Right renal pelvis (tissue), 4 donors: ENCODE measurements at regions not wholly inside any gene's neighbourhood (a gene's known extent, or its start where the extent isn't known, plus 50 kb on each side); places are given as distances from the start of the nearest gene placed in this dataset.
A peak's percentile ranks its signal among the peaks of the same experiment; 100 is the strongest.

Experiments used
- DNase-seq, 4 donors: peaks; one replicate each; pipeline ENCODE4 v3.0.0-alpha.2; 2013; ENCODE audit warnings: low read depth in 4 of 4, low spot score in 3 of 4, missing footprints in 1 of 4

DNA sequence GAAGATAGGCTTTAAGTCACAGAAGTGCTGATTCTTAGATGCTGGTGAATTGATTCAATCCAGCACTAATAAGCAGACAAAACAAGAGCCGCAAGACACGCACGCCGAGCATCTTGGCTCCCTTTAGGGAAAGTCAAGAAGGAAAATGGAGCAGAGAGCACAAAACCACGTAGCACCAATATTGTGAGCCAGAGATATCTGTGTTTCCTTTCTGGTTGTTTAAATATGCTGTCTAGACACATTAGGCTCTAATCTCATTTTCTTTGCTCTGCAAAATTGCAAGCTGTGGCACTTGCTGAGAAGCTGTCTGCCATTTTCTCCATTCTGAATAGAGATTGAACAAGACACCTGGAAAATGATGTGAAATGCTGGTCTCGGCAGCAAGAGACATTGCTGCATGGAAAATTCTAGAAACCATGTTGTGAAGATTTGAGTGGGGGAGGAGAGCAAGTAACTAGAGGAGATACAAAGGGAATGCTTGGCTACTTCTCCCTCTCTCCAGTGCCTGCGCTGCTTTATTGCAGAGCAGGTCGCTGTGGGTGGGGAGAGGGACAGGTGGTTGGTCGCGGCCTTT, 336.3 kb downstream of the MED10 start:
- no peak for DNase-seq

- DNase-seq, result no peak
Measured at GRCh38 chr5:6039111-6039510, 339.2 kb downstream of the MED10 start.

GRCh38 chr5:6036006-6036405, 342.3 kb downstream of the MED10 start:
- DNase-seq, result no peak

GRCh38 chr5:6029811-6030271, 348.5 kb downstream of the MED10 start:
- DNase-seq, result no peak

- peak in 1 of 4 donors; percentile 3 for DNase-seq
Measured at GRCh38 chr5:6026766-6027406, 351.5 kb downstream of the MED10 start.

- no peak for DNase-seq
Measured at GRCh38 chr5:6019612-6020011, 358.7 kb downstream of the MED10 start.

- no peak for DNase-seq
Measured at GRCh38 chr5:6013506-6013905, 364.8 kb downstream of the MED10 start.

GRCh38 chr5:6011199-6011598, 367.1 kb downstream of the MED10 start:
- no peak for DNase-seq

DNA sequence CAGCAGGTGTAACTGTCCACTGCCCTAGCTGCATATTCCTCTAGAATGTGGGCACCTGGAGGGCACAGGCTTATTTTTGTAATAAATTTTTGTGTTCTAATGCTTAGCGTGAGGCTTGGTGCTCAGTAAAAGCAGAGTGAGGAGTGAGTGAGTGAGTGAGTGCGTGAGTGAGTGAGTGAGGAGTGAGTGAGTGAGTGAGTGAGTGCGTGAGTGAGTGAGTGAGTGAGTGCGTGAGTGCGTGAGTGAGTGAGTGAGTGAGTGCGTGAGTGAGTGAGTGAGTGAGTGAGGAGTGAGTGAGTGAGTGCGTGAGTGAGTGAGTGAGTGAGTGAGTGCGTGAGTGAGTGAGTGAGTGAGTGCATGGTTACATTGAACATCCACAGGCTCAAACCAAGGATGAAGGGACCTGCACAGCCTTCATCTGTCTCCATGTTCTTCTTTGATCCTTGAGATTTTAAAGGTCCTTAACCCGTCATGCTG, 371.5 kb downstream of the MED10 start:
- no peak for DNase-seq

DNA sequence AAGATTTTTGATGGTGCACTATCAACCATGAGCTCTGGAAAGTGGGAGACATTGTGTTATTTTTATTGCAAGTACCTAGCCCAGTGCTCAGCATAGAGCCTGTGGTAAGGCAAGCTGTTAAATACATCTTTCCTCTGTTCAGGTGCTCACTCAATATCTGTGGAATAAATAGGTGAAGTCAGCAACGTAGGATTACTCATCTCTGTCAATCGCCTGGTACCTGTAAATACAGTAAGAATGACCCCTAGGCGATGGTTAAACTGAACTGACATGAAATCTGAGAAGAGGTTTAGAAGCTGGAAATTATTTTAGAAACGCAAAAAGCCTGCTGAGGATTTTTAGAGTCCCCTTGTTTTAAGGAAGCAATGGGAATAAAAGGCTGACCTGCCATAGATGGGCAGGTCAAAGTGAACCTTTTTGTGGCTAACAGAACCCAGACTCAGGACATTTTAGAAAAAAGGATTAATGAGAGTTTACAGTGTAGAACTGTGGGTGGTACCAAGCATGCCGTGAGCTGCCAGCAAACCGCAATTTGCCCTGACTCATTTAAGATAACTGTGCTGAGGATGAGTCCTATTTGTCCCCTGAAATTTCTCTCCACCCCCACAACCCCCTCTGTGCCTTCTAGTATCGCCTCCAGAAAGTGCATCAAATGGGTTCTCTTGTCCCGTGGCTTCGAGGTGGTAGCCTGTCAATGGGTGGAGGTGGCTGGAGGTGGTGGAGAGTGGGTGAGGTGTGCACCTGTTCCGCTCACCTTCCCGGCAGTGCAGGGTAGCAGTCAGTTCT, 375.1 kb downstream of the MED10 start:
- DNase-seq, result no peak

DNA sequence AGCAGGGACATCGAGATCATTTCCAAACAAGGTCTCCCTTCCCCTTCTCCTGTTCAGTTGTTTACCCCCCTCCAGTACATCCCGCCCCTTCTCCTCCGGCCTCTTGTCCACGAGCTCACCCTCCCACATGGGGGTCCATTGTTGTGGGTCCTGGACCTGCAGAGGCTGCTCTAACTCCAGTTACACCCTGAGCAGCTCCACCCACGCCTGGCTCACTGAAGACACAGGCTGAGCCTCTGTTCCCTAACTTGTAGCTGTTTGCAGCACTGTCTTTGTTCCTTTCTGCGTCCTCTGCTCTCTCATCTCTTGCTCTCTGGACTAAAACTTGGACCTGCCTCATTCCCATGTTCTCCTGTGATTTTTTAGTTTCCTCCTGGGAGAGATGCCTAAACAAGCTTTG, 377.5 kb downstream of the MED10 start:
- no peak for DNase-seq

DNA sequence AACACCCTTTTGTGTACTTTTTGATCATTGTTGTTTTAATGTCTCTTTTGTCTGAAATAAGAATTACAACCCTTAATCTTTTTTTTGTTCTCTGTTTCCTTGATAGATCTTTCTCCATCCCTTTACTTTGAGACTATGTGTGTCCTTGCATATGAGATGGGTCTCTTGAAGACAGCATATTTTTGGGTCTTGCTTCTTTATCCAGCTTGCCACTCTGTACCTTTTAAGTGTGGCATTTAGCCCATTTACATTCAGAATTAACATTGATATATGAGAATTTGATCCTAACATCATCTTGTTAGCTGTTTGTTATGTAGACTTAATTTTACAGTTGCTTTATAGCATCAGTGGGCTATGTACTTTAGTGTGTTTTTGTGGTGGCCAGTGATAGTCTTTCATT, 382.5 kb downstream of the MED10 start:
- no peak for DNase-seq

GRCh38 chr5:5986492-5987178, 391.7 kb downstream of the MED10 start:
- no peak for DNase-seq

DNA sequence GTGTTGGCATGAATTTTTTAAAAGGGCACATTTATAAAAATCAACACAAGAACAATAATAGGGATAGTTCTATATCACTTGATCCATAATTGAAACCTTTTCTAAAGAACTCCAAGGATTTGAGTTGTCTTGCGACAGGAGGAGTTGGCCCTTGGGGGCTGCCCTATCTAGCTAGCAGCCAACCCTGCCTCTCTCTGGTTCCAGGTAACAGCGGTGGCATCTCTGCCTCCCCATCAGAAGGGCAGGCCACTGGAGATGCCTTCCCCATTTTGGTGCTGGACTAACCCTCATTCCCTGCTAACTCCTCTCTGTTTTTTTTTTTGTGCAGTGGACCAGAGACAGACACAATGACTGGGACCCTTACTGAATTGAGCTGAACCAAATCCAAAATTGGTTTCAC, 393.0 kb downstream of the MED10 start:
- DNase-seq, result no peak

GRCh38 chr5:5983261-5983980, 394.9 kb downstream of the MED10 start:
- no peak for DNase-seq

- no peak for DNase-seq
Measured at GRCh38 chr5:5981562-5981961, 396.8 kb downstream of the MED10 start.

DNA sequence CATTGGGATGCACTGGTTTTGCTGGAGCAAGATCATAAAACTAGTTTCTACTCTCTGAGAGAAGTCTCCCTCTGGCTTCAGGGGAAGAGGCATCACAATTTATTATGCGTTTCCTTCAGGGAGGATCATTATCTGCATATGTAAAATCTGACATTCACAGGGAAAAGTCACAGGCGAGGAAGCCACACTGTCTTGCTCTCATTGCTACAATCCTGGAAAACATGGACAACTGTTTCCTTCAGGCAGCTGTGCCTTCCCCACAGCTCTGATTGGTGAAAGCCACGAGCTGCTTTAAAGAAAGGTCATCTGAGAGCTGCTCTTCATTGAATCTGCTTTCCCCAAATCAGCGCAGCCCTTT, 397.8 kb downstream of the MED10 start:
- DNase-seq, result no peak

GRCh38 chr5:5979761-5980537, 398.4 kb downstream of the MED10 start:
- DNase-seq, result peak in 1 of 4 donors; percentile 45

DNA sequence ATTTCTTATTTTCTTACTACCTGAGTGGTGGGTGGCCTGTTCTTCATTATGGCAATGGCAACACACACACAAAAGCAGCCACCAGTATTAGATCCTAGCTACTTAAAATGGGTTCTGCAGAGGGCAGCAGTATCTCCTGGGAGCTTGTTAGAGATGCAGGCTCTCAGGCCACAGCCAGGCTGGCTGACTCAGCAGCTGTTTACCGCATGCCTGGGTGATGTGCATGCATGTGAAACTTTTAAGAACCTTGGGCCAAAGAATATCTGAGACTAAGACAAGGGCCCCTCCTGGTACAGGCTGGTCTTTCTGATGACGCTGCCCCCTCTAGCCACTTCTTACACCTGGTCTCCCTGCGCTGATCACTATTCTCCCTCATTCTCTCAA, 399.0 kb downstream of the MED10 start:
- DNase-seq, result no peak
